Esophagus squamous epithelium (tissue), 4 donors: ENCODE measurements at regions not wholly inside any gene's neighbourhood (a gene's known extent, or its start where the extent isn't known, plus 50 kb on each side); places are given as distances from the start of the nearest gene placed in this dataset.

Source experiments
- POLR2A ChIP-seq, 4 donors: fragments of 450-650 bp; IDR thresholded peaks; one replicate each; pipeline ENCODE4 v1.6.1; 2017; ENCODE audit warnings: antibody characterized with exemption in 4 of 4, mild to moderate bottlenecking in 4 of 4, moderate library complexity in 3 of 4
- TF ChIP-seq, protein P1 (sequence below), 6 experiments: fragments of 450-650 bp in 4 of 6; fragments of 200-600 bp in 2 of 6; sonication (generic) in 2 of 6; IDR thresholded peaks; one replicate each; pipeline ENCODE4 v1.5.1; 2016 to 2019; ENCODE audit warnings: antibody characterized with exemption in 6 of 6, mild to moderate bottlenecking in 4 of 6, moderate library complexity in 4 of 6

DNA sequence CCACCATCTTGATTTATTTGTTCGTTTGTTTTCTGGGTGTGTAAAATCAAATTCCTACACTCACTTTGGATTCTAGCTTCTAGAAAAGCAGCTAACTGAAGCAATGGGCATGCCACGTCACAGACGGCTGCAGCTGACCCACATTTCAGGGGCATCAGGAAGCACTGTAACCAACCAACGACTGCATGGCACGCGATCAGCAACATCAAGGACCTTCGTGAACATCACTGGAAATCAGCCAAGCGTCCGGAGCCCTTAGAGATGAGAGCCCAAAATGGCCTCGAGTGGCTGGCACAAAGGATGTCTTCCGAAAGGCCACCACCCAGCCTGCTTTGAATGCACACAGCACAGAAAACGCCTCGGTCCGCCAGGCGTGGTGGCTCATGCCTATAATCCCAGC is 191.1 kb downstream of the OLFM1 start:
- TF ChIP-seq, protein P1, sequence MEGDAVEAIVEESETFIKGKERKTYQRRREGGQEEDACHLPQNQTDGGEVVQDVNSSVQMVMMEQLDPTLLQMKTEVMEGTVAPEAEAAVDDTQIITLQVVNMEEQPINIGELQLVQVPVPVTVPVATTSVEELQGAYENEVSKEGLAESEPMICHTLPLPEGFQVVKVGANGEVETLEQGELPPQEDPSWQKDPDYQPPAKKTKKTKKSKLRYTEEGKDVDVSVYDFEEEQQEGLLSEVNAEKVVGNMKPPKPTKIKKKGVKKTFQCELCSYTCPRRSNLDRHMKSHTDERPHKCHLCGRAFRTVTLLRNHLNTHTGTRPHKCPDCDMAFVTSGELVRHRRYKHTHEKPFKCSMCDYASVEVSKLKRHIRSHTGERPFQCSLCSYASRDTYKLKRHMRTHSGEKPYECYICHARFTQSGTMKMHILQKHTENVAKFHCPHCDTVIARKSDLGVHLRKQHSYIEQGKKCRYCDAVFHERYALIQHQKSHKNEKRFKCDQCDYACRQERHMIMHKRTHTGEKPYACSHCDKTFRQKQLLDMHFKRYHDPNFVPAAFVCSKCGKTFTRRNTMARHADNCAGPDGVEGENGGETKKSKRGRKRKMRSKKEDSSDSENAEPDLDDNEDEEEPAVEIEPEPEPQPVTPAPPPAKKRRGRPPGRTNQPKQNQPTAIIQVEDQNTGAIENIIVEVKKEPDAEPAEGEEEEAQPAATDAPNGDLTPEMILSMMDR (IDR thresholded peaks at IDR 0.05) = no peak
- no peak for TF ChIP-seq POLR2A (IDR thresholded peaks at IDR 0.05)
